ENCODE measurements at regions not wholly inside any gene's neighbourhood (a gene's known extent, or its start where the extent isn't known, plus 50 kb on each side); places are given as distances from the start of the nearest gene placed in this dataset.

- no peak for TF ChIP-seq POLR2A (IDR thresholded peaks at IDR 0.05; ENCODE audit: low read depth, low read length)
- no peak for TF ChIP-seq POLR2AphosphoS5 (IDR thresholded peaks at IDR 0.05; ENCODE audit: low read depth, low read length)
- no peak for TF ChIP-seq TAF1 (IDR thresholded peaks at IDR 0.05; ENCODE audit: borderline replicate concordance, low read depth, low read length)
These were observed 544.5 kb upstream of the DAB1 start for GRCh38 chr1:57968321-57968720.
